WTC11 (cell line): ENCODE measurements at regions not wholly inside any gene's neighbourhood (a gene's known extent, or its start where the extent isn't known, plus 50 kb on each side); places are given as distances from the start of the nearest gene placed in this dataset.

Source experiments
- ATAC-seq: fragments of 200-7000 bp; cut with Tn5 transposase; 2 replicates; pipeline ENCODE4 v1.10.0; 2021; ENCODE audit warnings: mild to moderate bottlenecking, moderate library complexity
- CTCF ChIA-PET: fragments of 300-600 bp; sonication (Branson Sonifier 250); formaldehyde crosslinking; loops from one replicate; lab custom pipeline; 2021; ENCODE audit warnings: antibody characterized with exemption; lab: Charles Lee
- POLR2A ChIA-PET: fragments of 350-600 bp; sonication (Branson Sonifier 250); formaldehyde crosslinking; loops from one replicate; lab custom pipeline; 2021; ENCODE audit warnings: antibody characterized with exemption; lab: Charles Lee
- DNase-seq: peaks from one replicate; pipeline ENCODE4 v3.0.0; 2021; ENCODE audit warnings: low spot score
- H3K27ac Mint-ChIP-seq: 2 replicates; pipeline ENCODE4 v1.8.0; 2021; ENCODE audit warnings: mixed read lengths
- H3K27me3 Mint-ChIP-seq: 2 replicates; pipeline ENCODE4 v1.8.0; 2021; ENCODE audit warnings: low read depth, mild to moderate bottlenecking, moderate library complexity, mixed read lengths
- H3K36me3 Mint-ChIP-seq: 2 replicates; pipeline ENCODE4 v1.8.0; 2021; ENCODE audit warnings: mixed read lengths
- H3K4me1 Mint-ChIP-seq: 2 replicates; pipeline ENCODE4 v1.8.0; 2022; ENCODE audit warnings: mixed read lengths
- H3K4me3 Mint-ChIP-seq: 2 replicates; pipeline ENCODE4 v1.8.0; 2021; ENCODE audit warnings: mild to moderate bottlenecking, moderate library complexity, mixed read lengths
- H3K9me3 Mint-ChIP-seq: 2 replicates; pipeline ENCODE4 v1.8.0; 2021; ENCODE audit warnings: mixed read lengths
- AR ChIP-seq: fragments of 250-450 bp; sonication (Bioruptor Pico); IDR thresholded peaks from 2 replicates; pipeline ENCODE4 v1.9.0; 2021; ENCODE audit warnings: mild to moderate bottlenecking
- ATF1 ChIP-seq: sonication (generic); formaldehyde crosslinking; IDR thresholded peaks from 2 replicates; pipeline ENCODE4 v1.8.1; 2023; ENCODE audit warnings: mild to moderate bottlenecking, moderate library complexity, missing genetic modification reagents
- CTCF ChIP-seq: fragments of 200-600 bp; IDR thresholded peaks from 2 replicates; pipeline ENCODE4 v1.8.0; 2022; ENCODE audit warnings: antibody characterized with exemption
- E2F5 ChIP-seq: sonication (generic); formaldehyde crosslinking; IDR thresholded peaks from 2 replicates; pipeline ENCODE4 v1.8.1; 2022; ENCODE audit warnings: mild to moderate bottlenecking, moderate library complexity, missing genetic modification reagents
- FOXP4 ChIP-seq: sonication (generic); formaldehyde crosslinking; IDR thresholded peaks from 2 replicates; pipeline ENCODE4 v1.8.0; 2022; ENCODE audit warnings: mild to moderate bottlenecking, missing genetic modification reagents
- RELA ChIP-seq: sonication (generic); formaldehyde crosslinking; IDR thresholded peaks from 2 replicates; pipeline ENCODE4 v1.8.1; 2022; ENCODE audit warnings: missing genetic modification reagents, mild to moderate bottlenecking, borderline replicate concordance
- ZNF512 ChIP-seq: sonication (generic); formaldehyde crosslinking; IDR thresholded peaks from 2 replicates; pipeline ENCODE4 v1.8.1; 2022; ENCODE audit warnings: missing genetic modification reagents, borderline replicate concordance

GRCh38 chr7:25887266-25887665, 264.7 kb upstream of the NFE2L3 start (continued):
- TF ChIP-seq E2F5 (no peak), FOXP4 (no peak), AR (CRISPR knock-in tag) (no peak)

GRCh38 chr7:25887795-25888559, 264.0 kb upstream of the NFE2L3 start:
- Mint-ChIP-seq H3K9me3 (no peaks in the 10 kb centered on the region), H3K27ac (no peak overlapping the region), H3K4me3 (no peak overlapping the region), H3K36me3 (no peaks in the 10 kb centered on the region), H3K27me3 (peaks cover 6% of the 10 kb centered on the region; the same call in 1 of the 2 replicates), H3K4me1 (peaks cover 18% of the 10 kb centered on the region)
- DNase-seq (no peak), ATAC-seq (no peak)
- CTCF ChIA-PET, result interaction anchor here (1.8 kb wide), 1 partner anchor 482 kb away, joined by 5 read pairs; no protein-coding TSS in a partner anchor
- POLR2A ChIA-PET, result interaction anchor here (0.6 kb wide), 1 partner anchor 383 kb away, joined by 3 read pairs; no protein-coding TSS in a partner anchor
- TF ChIP-seq RELA (CRISPR knock-in tag) (no peak), CTCF (no peak), ATF1 (CRISPR knock-in tag) (no peak)

GRCh38 chr7:25889765-25890164, 262.2 kb upstream of the NFE2L3 start:
- CTCF ChIA-PET, result interaction anchor here (0.6 kb wide), 1 partner anchor 475 kb away, joined by 3 read pairs; no protein-coding TSS in a partner anchor
- peaks cover 7% of the 10 kb centered on the region; the same call in 1 of the 2 replicates for H3K9me3 Mint-ChIP-seq

More at GRCh38 chr7:25889765-25890164, 262.2 kb upstream of the NFE2L3 start:
- H3K4me3 Mint-ChIP-seq, result no peak overlapping the region
- no peaks in the 10 kb centered on the region for H3K36me3 Mint-ChIP-seq
- H3K27me3 Mint-ChIP-seq, result peaks cover 3% of the 10 kb centered on the region; the same call in 1 of the 2 replicates
- ATAC-seq, result no peak
- TF ChIP-seq E2F5 (no peak), ZNF512 (CRISPR knock-in tag) (no peak)
- TF ChIP-seq, all 79 proteins: peak for 0
- Mint-ChIP-seq H3K27ac (peak overlapping the region; percentile 19; the same call in 1 of the 2 replicates), H3K4me1 (peaks cover 33% of the 10 kb centered on the region)
- POLR2A ChIA-PET, result no interaction called here
- no peak for DNase-seq
